HL-60 (cell line): ENCODE measurements at regions not wholly inside any gene's neighbourhood (a gene's known extent, or its start where the extent isn't known, plus 50 kb on each side); places are given as distances from the start of the nearest gene placed in this dataset.

Experiments used
- DNase-seq, 2 experiments: peaks; one replicate each; pipeline ENCODE4 v3.0.0-alpha.2; 2010 to 2020; ENCODE audit warnings: low read depth in 1 of 2, low spot score in 1 of 2
- H3K27ac ChIP-seq: fragments of 250-450 bp; sonication (Bioruptor Pico); replicated peaks from 2 replicates; pipeline ENCODE4 v1.5.1; 2020; ENCODE audit warnings: mild to moderate bottlenecking, moderate library complexity
- H3K27me3 ChIP-seq: fragments of 250-450 bp; sonication (Bioruptor Pico); 2 replicates; pipeline ENCODE4 v1.5.1; 2021; ENCODE audit warnings: mild to moderate bottlenecking, moderate library complexity; ENCODE audit not compliant: insufficient read depth, poor library complexity, severe bottlenecking
- H3K4me3 ChIP-seq: replicated peaks from 2 replicates; pipeline ENCODE4 v1.5.1; 2011; ENCODE audit warnings: mild to moderate bottlenecking, control low read depth, low read length; ENCODE audit not compliant: insufficient read depth
- CTCF ChIP-seq: IDR thresholded peaks from one replicate; pipeline ENCODE4 v1.5.1; 2011; ENCODE audit warnings: low read length, control low read depth, inconsistent platforms; ENCODE audit not compliant: insufficient read depth
- GABPA ChIP-seq: IDR thresholded peaks from 2 replicates; pipeline ENCODE4 v1.6.1; 2012; ENCODE audit warnings: low read depth
- POLR2AphosphoS5 ChIP-seq: IDR thresholded peaks from 2 replicates; pipeline ENCODE4 v1.6.1; 2012; ENCODE audit warnings: low read depth
- REST ChIP-seq: IDR thresholded peaks from 2 replicates; pipeline ENCODE4 v1.6.1; 2012; ENCODE audit warnings: low read depth; ENCODE audit not compliant: insufficient replicate concordance
- SPI1 ChIP-seq: IDR thresholded peaks from 2 replicates; pipeline ENCODE4 v1.6.1; 2012; ENCODE audit warnings: low read depth, mild to moderate bottlenecking, borderline replicate concordance

GRCh38 chr4:10259976-10260375 is 143.4 kb upstream of the WDR1 start:
- Histone ChIP-seq H3K27me3 (no peaks in the 10 kb centered on the region), H3K27ac (no peak overlapping the region), H3K4me3 (no peak overlapping the region)
- DNase-seq = no peak
- no peak for TF ChIP-seq CTCF
- no peak for TF ChIP-seq REST
- no peak for TF ChIP-seq POLR2AphosphoS5
- TF ChIP-seq SPI1 = no peak
- no peak for TF ChIP-seq GABPA

GRCh38 chr4:10256203-10256602 is 139.6 kb upstream of the WDR1 start:
- no peak overlapping the region for H3K27ac ChIP-seq
- no peak for TF ChIP-seq GABPA
- no peak for TF ChIP-seq POLR2AphosphoS5
- TF ChIP-seq CTCF = no peak
- TF ChIP-seq SPI1 = no peak
- TF ChIP-seq REST = no peak
- DNase-seq = no peak
- no peak overlapping the region for H3K4me3 ChIP-seq
- peaks cover 3% of the 10 kb centered on the region for H3K27me3 ChIP-seq

GRCh38 chr4:10253765-10254164 is 137.2 kb upstream of the WDR1 start:
- Histone ChIP-seq H3K27ac (no peak overlapping the region), H3K4me3 (no peak overlapping the region), H3K27me3 (peaks cover 6% of the 10 kb centered on the region)
- no peak for DNase-seq
- TF ChIP-seq GABPA (no peak), POLR2AphosphoS5 (no peak), CTCF (no peak)

GRCh38 chr4:10245751-10246150 is 129.2 kb upstream of the WDR1 start:
- TF ChIP-seq REST = no peak
- no peak for TF ChIP-seq GABPA
- TF ChIP-seq SPI1 = peak; percentile 8; the same call in 1 of the 2 replicates
- TF ChIP-seq POLR2AphosphoS5 = no peak
- TF ChIP-seq CTCF = no peak
- peaks cover 7% of the 10 kb centered on the region for H3K27me3 ChIP-seq
- peak in 1 of 2 experiments; percentile 0 for DNase-seq
- no peak overlapping the region for H3K27ac ChIP-seq
- no peak overlapping the region for H3K4me3 ChIP-seq
